Mesendoderm (in vitro differentiated cells): ENCODE measurements at regions not wholly inside any gene's neighbourhood (a gene's known extent, or its start where the extent isn't known, plus 50 kb on each side); places are given as distances from the start of the nearest gene placed in this dataset.

Experiments used
- DNase-seq: peaks from one replicate; pipeline ENCODE4 v3.0.0; 2013
- H2AK5ac ChIP-seq: 2 replicates; pipeline ENCODE4 v1.6.1; 2013; ENCODE audit warnings: low read length, inconsistent platforms
- H2BK120ac ChIP-seq: 2 replicates; pipeline ENCODE4 v1.6.1; 2013; ENCODE audit warnings: low read depth, mild to moderate bottlenecking, low read length, moderate library complexity, mixed read lengths
- H2BK15ac ChIP-seq: replicated peaks from 2 replicates; pipeline ENCODE4 v1.6.1; 2013; ENCODE audit warnings: low read depth, mild to moderate bottlenecking, moderate library complexity
- H2BK5ac ChIP-seq: 2 replicates; pipeline ENCODE4 v1.6.1; 2013; ENCODE audit warnings: low read length, inconsistent platforms
- H3K18ac ChIP-seq: 2 replicates; pipeline ENCODE4 v1.6.1; 2013; ENCODE audit warnings: mild to moderate bottlenecking, low read length, mixed read lengths
- H3K23ac ChIP-seq: one replicate; pipeline ENCODE4 v1.6.1; 2013; ENCODE audit warnings: low read length
- H3K27ac ChIP-seq: 2 replicates; pipeline ENCODE4 v1.5.1; 2013; ENCODE audit warnings: low read depth, mild to moderate bottlenecking, inconsistent platforms, low read length, moderate library complexity
- H3K27me3 ChIP-seq: 2 replicates; pipeline ENCODE4 v1.6.1; 2013; ENCODE audit warnings: low read length, control low read depth, mild to moderate bottlenecking, inconsistent platforms; ENCODE audit not compliant: insufficient read depth, poor library complexity
- H3K36me3 ChIP-seq: 2 replicates; pipeline ENCODE4 v1.6.1; 2013; ENCODE audit warnings: low read length, inconsistent platforms; ENCODE audit not compliant: control insufficient read depth, insufficient read depth
- H3K4ac ChIP-seq: one replicate; pipeline ENCODE4 v1.6.1; 2013; ENCODE audit warnings: low read depth, mild to moderate bottlenecking, low read length, moderate library complexity
- H3K4me1 ChIP-seq: 2 replicates; pipeline ENCODE4 v1.6.1; 2013; ENCODE audit warnings: low read depth, low read length, inconsistent platforms; ENCODE audit not compliant: control insufficient read depth
- H3K4me2 ChIP-seq: 2 replicates; pipeline ENCODE4 v1.6.1; 2013; ENCODE audit warnings: low read length
- H3K4me3 ChIP-seq: 2 replicates; pipeline ENCODE4 v1.5.1; 2013; ENCODE audit warnings: mild to moderate bottlenecking, low read length
- H3K56ac ChIP-seq: one replicate; pipeline ENCODE4 v1.6.1; 2013; ENCODE audit warnings: low read length
- H3K79me1 ChIP-seq: 2 replicates; pipeline ENCODE4 v1.6.1; 2013; ENCODE audit warnings: low read length, inconsistent platforms
- H3K79me2 ChIP-seq: 2 replicates; pipeline ENCODE4 v1.6.1; 2013; ENCODE audit warnings: mild to moderate bottlenecking, low read length; ENCODE audit not compliant: control insufficient read depth, insufficient read depth
- H3K9ac ChIP-seq: 2 replicates; pipeline ENCODE4 v1.6.1; 2013; ENCODE audit warnings: low read length, inconsistent platforms
- H4K5ac ChIP-seq: one replicate; pipeline ENCODE4 v1.6.1; 2013; ENCODE audit warnings: low read length
- H4K8ac ChIP-seq: one replicate; pipeline ENCODE4 v1.6.1; 2013; ENCODE audit warnings: low read depth, mild to moderate bottlenecking, control low read depth, low read length, moderate library complexity
- WGBS: extraction: QIAGEN DNeasy Blood & Tissue Kit; methylation state at CpG from one replicate; pipeline ENCODE4 v1.1.7; 2013; ENCODE audit warnings: low lambda C conversion rate, missing lambda C conversion rate; ENCODE audit not compliant: insufficient coverage; ENCODE audit errors: extremely low coverage; 5-methylcytosine and 5-hydroxymethylcytosine counted together

DNA sequence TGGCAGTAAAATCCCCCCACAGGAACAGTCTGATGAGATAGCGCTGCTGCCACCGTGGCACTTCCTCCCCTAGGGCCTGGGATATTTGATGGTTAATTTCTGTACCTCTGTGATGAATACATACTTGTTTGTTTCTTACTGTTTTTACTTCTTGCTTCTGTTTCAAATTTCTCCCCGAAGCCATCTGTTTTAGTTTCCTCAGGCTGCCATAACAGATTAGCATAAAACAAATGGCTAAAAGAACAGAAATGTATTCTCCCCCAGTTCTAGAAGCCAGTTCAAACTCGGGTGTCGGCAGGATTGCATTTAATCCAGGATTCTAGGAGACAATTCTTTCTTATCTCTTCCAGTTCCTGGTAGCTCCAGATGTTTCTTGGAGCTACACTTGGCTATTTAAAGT lies 435.9 kb downstream of the DSEL start:
- Histone ChIP-seq H3K4me2 (no peak overlapping the region), H2AK5ac (no peak overlapping the region), H3K4me1 (no peaks in the 10 kb centered on the region), H4K8ac (no peak overlapping the region), H3K79me1 (no peaks in the 10 kb centered on the region), H3K23ac (no peak overlapping the region), H3K79me2 (no peaks in the 10 kb centered on the region), H3K4ac (no peak overlapping the region), H3K27ac (no peak overlapping the region), H3K18ac (no peak overlapping the region), H2BK15ac (no peak overlapping the region), H3K4me3 (no peak overlapping the region), H2BK5ac (no peak overlapping the region), H3K9ac (no peak overlapping the region), H3K56ac (no peak overlapping the region), H4K5ac (no peak overlapping the region), H3K36me3 (no peaks in the 10 kb centered on the region), H2BK120ac (no peak overlapping the region), H3K27me3 (no peaks in the 10 kb centered on the region)
- no peak for DNase-seq
- WGBS, result no CpG with 5 or more reads among the region's 5 CpGs

DNA sequence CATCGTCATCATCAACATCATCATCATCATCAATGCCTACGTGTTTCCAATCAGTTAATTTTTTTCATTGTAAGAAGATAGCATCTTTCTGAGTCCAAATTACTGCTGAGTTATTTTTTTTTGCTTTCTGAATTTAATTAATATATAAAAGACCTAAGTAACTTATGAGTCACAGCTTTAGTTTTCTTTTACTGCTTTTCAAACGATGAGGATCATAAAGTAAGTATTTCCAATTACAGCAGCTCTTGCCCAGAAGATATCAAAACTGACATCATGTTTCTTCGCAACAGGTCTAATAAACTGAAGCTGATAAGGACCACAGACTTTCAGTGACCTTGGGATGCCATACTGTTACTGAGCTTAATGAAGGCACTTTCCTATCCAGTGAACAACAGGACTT lies 442.2 kb downstream of the DSEL start:
- H4K5ac ChIP-seq, result no peak overlapping the region
- H3K27me3 ChIP-seq, result no peaks in the 10 kb centered on the region
- H3K79me1 ChIP-seq, result no peaks in the 10 kb centered on the region
- no peak overlapping the region for H2BK5ac ChIP-seq
- no peak overlapping the region for H4K8ac ChIP-seq
- no peak overlapping the region for H3K9ac ChIP-seq
- H3K36me3 ChIP-seq, result no peaks in the 10 kb centered on the region
- no peak for DNase-seq
- no peak overlapping the region for H2BK120ac ChIP-seq
- no peaks in the 10 kb centered on the region for H3K79me2 ChIP-seq
- no peak overlapping the region for H3K4ac ChIP-seq
- no peak overlapping the region for H3K18ac ChIP-seq
- H3K4me3 ChIP-seq, result no peak overlapping the region
- H3K27ac ChIP-seq, result no peak overlapping the region
- H2BK15ac ChIP-seq, result no peak overlapping the region
- H2AK5ac ChIP-seq, result no peak overlapping the region
- H3K23ac ChIP-seq, result no peak overlapping the region
- H3K56ac ChIP-seq, result no peak overlapping the region
- no CpG with 5 or more reads among the region's 4 CpGs for WGBS
- no peaks in the 10 kb centered on the region for H3K4me1 ChIP-seq
- no peak overlapping the region for H3K4me2 ChIP-seq

DNA sequence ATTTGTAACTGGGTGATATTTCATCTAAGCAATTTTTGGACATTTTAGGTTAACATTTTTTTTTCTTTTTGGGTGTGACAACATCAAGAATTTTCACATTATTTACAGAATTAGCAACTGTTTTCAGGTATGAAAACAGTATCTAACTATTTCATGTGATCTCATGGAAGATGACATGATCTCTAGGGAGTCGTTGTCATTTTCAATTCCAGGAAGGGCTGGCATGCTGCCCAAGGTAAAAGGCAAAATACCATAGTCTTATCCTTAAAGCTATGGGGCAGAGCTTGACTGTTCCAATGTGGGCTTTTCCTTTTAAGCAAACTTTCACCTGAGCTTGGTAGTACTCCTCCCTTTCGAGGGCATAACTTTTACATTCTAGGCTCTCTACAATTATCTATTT lies 443.7 kb downstream of the DSEL start:
- no peak overlapping the region for H3K4me2 ChIP-seq
- H3K36me3 ChIP-seq, result no peaks in the 10 kb centered on the region
- no peaks in the 10 kb centered on the region for H3K4me1 ChIP-seq
- no peak overlapping the region for H2BK120ac ChIP-seq
- no peak overlapping the region for H3K18ac ChIP-seq
- no peaks in the 10 kb centered on the region for H3K79me2 ChIP-seq
- no peak overlapping the region for H4K5ac ChIP-seq
- no peak overlapping the region for H2BK5ac ChIP-seq
- H3K56ac ChIP-seq, result no peak overlapping the region
- no peak overlapping the region for H3K4ac ChIP-seq
- H4K8ac ChIP-seq, result no peak overlapping the region
- H2BK15ac ChIP-seq, result no peak overlapping the region
- no CpG with 5 or more reads among the region's 2 CpGs for WGBS
- no peak overlapping the region for H3K27ac ChIP-seq
- no peak overlapping the region for H3K9ac ChIP-seq
- no peak for DNase-seq
- no peaks in the 10 kb centered on the region for H3K79me1 ChIP-seq
- H3K23ac ChIP-seq, result no peak overlapping the region
- H2AK5ac ChIP-seq, result no peak overlapping the region
- H3K27me3 ChIP-seq, result no peaks in the 10 kb centered on the region
- no peak overlapping the region for H3K4me3 ChIP-seq

DNA sequence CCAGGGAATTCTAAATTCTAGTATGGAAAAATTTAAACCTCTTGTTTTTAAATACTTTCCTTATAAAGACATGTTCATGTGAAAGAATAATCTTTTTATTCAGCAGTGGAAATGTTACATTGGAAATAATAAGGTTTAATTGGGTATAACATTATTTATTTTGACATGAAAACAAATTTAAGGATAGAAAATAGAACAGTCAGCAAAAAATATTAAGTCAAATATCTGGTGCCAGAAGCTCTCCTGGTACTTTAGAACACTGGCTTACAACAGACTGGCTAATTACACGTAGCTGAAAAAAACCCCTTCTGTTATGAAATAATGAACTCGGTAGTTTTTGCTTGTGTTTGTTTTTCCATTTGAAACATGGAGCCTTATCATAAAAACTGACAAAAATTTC lies 447.9 kb downstream of the DSEL start:
- Histone ChIP-seq H3K4ac (no peak overlapping the region), H2BK120ac (no peak overlapping the region), H3K56ac (no peak overlapping the region), H3K4me1 (no peaks in the 10 kb centered on the region), H4K5ac (no peak overlapping the region), H4K8ac (no peak overlapping the region), H3K79me2 (no peaks in the 10 kb centered on the region), H3K27me3 (no peaks in the 10 kb centered on the region), H3K36me3 (no peaks in the 10 kb centered on the region), H2BK15ac (no peak overlapping the region), H2AK5ac (no peak overlapping the region), H3K18ac (no peak overlapping the region), H3K4me3 (no peak overlapping the region), H2BK5ac (no peak overlapping the region), H3K27ac (no peak overlapping the region), H3K9ac (no peak overlapping the region), H3K79me1 (no peaks in the 10 kb centered on the region), H3K4me2 (no peak overlapping the region), H3K23ac (no peak overlapping the region)
- no peak for DNase-seq
- no CpG with 5 or more reads among the region's 2 CpGs for WGBS

DNA sequence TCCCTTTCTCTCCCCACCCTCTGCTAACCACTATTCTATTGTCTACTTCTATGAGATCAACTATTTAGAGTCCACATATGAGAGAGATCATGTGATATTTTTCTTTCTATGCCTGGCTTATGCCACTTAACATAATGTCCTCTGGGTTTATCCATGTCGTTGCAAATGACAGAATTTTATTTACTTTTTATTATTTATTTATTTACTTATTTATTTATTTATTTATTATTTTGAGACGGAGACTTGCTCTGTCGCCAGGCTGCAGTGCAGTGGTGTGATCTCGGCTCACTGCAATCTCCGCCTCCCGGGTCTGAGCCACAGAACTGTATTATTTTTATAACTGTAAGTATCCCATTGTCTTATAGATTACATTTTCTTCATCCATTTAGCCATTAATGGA lies 443.4 kb upstream of the CDH19 start:
- Histone ChIP-seq H3K27me3 (no peaks in the 10 kb centered on the region), H3K56ac (no peak overlapping the region), H4K8ac (no peak overlapping the region), H3K27ac (no peak overlapping the region), H3K18ac (no peak overlapping the region), H2AK5ac (no peak overlapping the region), H3K4me1 (no peaks in the 10 kb centered on the region), H3K23ac (no peak overlapping the region), H3K4ac (no peak overlapping the region), H2BK120ac (no peak overlapping the region), H3K36me3 (no peaks in the 10 kb centered on the region), H4K5ac (no peak overlapping the region), H2BK5ac (no peak overlapping the region), H2BK15ac (no peak overlapping the region), H3K9ac (no peak overlapping the region), H3K4me3 (no peak overlapping the region), H3K4me2 (no peak overlapping the region), H3K79me1 (no peaks in the 10 kb centered on the region), H3K79me2 (no peaks in the 10 kb centered on the region)
- DNase-seq, result no peak
- WGBS, result no CpG with 5 or more reads among the region's 6 CpGs

DNA sequence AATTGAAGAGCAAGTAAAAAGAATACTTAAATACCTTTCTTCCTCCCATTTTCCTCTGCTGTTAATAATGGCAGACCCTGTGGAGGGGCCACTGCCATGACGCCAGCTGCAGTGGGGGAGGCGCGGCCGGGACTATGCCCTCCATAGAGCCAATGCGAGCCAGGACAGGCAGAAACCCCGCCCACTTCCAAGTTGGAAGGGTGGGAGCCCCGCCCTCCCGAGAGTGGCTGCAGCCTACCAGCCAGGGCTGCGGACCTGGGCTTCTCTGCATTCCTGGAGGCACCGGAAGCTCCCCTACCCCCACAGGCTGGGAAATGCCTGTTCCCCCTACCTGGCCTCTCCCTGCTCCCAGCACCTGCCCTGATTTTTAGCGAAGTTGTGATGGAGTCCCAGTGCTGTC lies 439.4 kb upstream of the CDH19 start:
- WGBS, result no CpG with 5 or more reads among the region's 11 CpGs

More for the DNA sequence above, 439.4 kb upstream of the CDH19 start:
- H2BK5ac ChIP-seq, result no peak overlapping the region
- H2AK5ac ChIP-seq, result no peak overlapping the region
- no peak overlapping the region for H3K23ac ChIP-seq
- no peak overlapping the region for H3K18ac ChIP-seq
- H4K5ac ChIP-seq, result no peak overlapping the region
- no peaks in the 10 kb centered on the region for H3K4me1 ChIP-seq
- H3K9ac ChIP-seq, result no peak overlapping the region
- H3K4ac ChIP-seq, result no peak overlapping the region
- H3K4me3 ChIP-seq, result no peak overlapping the region
- H3K27me3 ChIP-seq, result no peaks in the 10 kb centered on the region
- no peak overlapping the region for H3K27ac ChIP-seq
- no peaks in the 10 kb centered on the region for H3K79me1 ChIP-seq
- H2BK15ac ChIP-seq, result no peak overlapping the region
- H3K79me2 ChIP-seq, result no peaks in the 10 kb centered on the region
- H2BK120ac ChIP-seq, result no peak overlapping the region
- no peaks in the 10 kb centered on the region for H3K36me3 ChIP-seq
- H4K8ac ChIP-seq, result no peak overlapping the region
- no peak overlapping the region for H3K56ac ChIP-seq
- DNase-seq, result no peak
- no peak overlapping the region for H3K4me2 ChIP-seq
